ENCODE measurements at regions not wholly inside any gene's neighbourhood (a gene's known extent, or its start where the extent isn't known, plus 50 kb on each side); places are given as distances from the start of the nearest gene placed in this dataset.

DNA sequence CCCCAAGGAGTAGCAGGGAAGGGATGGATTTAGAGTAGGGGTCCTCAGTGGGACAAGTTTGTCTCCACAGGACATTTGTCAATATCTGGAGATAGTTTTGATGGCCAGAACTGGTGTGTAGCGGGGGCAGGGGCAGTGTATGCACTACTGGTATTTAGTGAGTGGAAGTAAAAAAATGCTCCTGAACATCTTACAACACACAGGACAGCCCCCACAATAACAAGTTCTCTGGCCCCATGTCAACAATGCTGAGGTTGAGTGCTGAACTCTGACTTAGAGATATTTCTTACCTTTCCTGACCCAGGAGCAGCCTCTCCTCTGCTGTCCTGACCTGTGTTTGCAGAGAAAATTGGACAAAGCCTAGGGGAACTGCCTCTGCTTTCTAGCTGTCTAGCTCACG is 365.8 kb downstream of the HAPSTR1 start:
- H3K9me1 ChIP-seq (ENCODE audit: control insufficient read depth, insufficient read depth, low read length) = no peaks in the 10 kb centered on the region
- ATAC-seq (no peak), FAIRE-seq (no peak), DNase-seq (ENCODE audit: extremely low read depth in 1 of 4, low spot score in 3 of 4) (no peak)
- no peak overlapping the region for H2AFZ ChIP-seq (ENCODE audit: low read depth, low read length)
- no peaks in the 10 kb centered on the region for H3K36me3 ChIP-seq (ENCODE audit: control insufficient read depth, insufficient read depth, low read length)
- no TSS peak for BruUV-seq (replicated peaks)
- no peak overlapping the region for H3K4me2 ChIP-seq (ENCODE audit: insufficient read depth, low read length)
- H3K9me3 ChIP-seq (replicated peaks; ENCODE audit: control insufficient read depth, insufficient read depth, low read depth, low read length) = no peaks in the 10 kb centered on the region
- H3K4me1 ChIP-seq (replicated peaks in 1 of 2; ENCODE audit: control insufficient read depth in 2 of 2, insufficient read depth in 2 of 2, low read length in 2 of 2) = no peaks in the 10 kb centered on the region
- intact Hi-C loops (cut with micrococcal nuclease) (no loop called here), in situ Hi-C loops (cut with MboI) (no loop called here)
- no peak overlapping the region for H3K4me3 ChIP-seq
- TF ChIP-seq GABPA (tag; conservative IDR thresholded peaks at IDR 0.05; ENCODE audit: low read depth) (no peak), HDAC3 (IDR thresholded peaks at IDR 0.05; ENCODE audit: borderline replicate concordance, partially characterized antibody) (no peak)
- WGBS (ENCODE audit: insufficient coverage, low coverage, missing lambda C conversion rate) = 0% methylated on average over 2 of the region's 2 CpGs
- no peak overlapping the region for H3K27ac ChIP-seq (ENCODE audit: extremely low read depth, low read depth, low read length)
- no peaks in the 10 kb centered on the region for H4K20me1 ChIP-seq (replicated peaks; ENCODE audit: control insufficient read depth, insufficient read depth, low read length)
- no peaks in the 10 kb centered on the region for H3K27me3 ChIP-seq (ENCODE audit: control insufficient read depth in 2 of 2, insufficient read depth in 2 of 2, low read length in 2 of 2)
- H3K9ac ChIP-seq (ENCODE audit: insufficient read depth in 1 of 2, low read depth in 2 of 2, low read length in 2 of 2) = no peak overlapping the region
- POLR2A ChIA-PET = no interaction called here
- CTCF ChIA-PET (ENCODE audit: low intra/inter-chr PET ratio) = no interaction called here
- no peaks in the 10 kb centered on the region for H3K79me2 ChIP-seq (ENCODE audit: control insufficient read depth, insufficient read depth, low read length)

DNA sequence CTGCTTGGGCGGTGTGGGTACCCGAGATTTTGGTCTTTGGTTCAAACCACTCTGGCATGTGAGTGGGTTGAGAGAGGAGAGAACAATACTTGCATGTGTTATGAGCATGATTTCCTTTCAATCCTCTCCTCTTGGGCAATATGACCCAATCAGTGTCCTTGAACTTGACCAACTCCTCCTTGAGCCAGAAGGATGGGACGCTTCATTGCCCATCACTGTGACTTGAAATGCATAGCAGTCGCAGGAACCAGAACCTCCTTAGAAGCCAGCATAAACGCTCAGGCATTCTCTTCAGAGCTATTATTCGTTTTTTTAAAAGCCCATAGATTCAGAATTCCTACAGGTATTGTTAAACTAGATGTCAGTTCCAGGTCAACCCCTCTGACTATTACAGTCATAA is 367.4 kb downstream of the HAPSTR1 start:
- Histone ChIP-seq H3K36me3 (ENCODE audit: control insufficient read depth, insufficient read depth, low read length) (no peaks in the 10 kb centered on the region), H3K4me3 (no peak overlapping the region), H3K27ac (ENCODE audit: extremely low read depth, low read depth, low read length) (no peak overlapping the region), H4K20me1 (replicated peaks; ENCODE audit: control insufficient read depth, insufficient read depth, low read length) (no peaks in the 10 kb centered on the region), H3K27me3 (ENCODE audit: control insufficient read depth in 2 of 2, insufficient read depth in 2 of 2, low read length in 2 of 2) (no peaks in the 10 kb centered on the region), H3K9me1 (ENCODE audit: control insufficient read depth, insufficient read depth, low read length) (no peaks in the 10 kb centered on the region), H3K4me2 (ENCODE audit: insufficient read depth, low read length) (no peak overlapping the region), H3K9me3 (replicated peaks; ENCODE audit: control insufficient read depth, insufficient read depth, low read depth, low read length) (no peaks in the 10 kb centered on the region), H2AFZ (ENCODE audit: low read depth, low read length) (no peak overlapping the region), H3K9ac (ENCODE audit: insufficient read depth in 1 of 2, low read depth in 2 of 2, low read length in 2 of 2) (no peak overlapping the region), H3K79me2 (ENCODE audit: control insufficient read depth, insufficient read depth, low read length) (no peaks in the 10 kb centered on the region), H3K4me1 (replicated peaks in 1 of 2; ENCODE audit: control insufficient read depth in 2 of 2, insufficient read depth in 2 of 2, low read length in 2 of 2) (no peaks in the 10 kb centered on the region)
- FAIRE-seq (no peak), ATAC-seq (no peak), DNase-seq (ENCODE audit: extremely low read depth in 1 of 4, low spot score in 3 of 4) (no peak)
- ChIA-PET CTCF (ENCODE audit: low intra/inter-chr PET ratio) (no interaction called here), POLR2A (no interaction called here)
- 0% methylated on average over 6 of the region's 6 CpGs for WGBS (ENCODE audit: insufficient coverage, low coverage, missing lambda C conversion rate)
- in situ Hi-C loops (cut with MboI) = no loop called here
- intact Hi-C loops (cut with micrococcal nuclease) = no loop called here
- BruUV-seq (replicated peaks) = no TSS peak
- TF ChIP-seq, protein P1, sequence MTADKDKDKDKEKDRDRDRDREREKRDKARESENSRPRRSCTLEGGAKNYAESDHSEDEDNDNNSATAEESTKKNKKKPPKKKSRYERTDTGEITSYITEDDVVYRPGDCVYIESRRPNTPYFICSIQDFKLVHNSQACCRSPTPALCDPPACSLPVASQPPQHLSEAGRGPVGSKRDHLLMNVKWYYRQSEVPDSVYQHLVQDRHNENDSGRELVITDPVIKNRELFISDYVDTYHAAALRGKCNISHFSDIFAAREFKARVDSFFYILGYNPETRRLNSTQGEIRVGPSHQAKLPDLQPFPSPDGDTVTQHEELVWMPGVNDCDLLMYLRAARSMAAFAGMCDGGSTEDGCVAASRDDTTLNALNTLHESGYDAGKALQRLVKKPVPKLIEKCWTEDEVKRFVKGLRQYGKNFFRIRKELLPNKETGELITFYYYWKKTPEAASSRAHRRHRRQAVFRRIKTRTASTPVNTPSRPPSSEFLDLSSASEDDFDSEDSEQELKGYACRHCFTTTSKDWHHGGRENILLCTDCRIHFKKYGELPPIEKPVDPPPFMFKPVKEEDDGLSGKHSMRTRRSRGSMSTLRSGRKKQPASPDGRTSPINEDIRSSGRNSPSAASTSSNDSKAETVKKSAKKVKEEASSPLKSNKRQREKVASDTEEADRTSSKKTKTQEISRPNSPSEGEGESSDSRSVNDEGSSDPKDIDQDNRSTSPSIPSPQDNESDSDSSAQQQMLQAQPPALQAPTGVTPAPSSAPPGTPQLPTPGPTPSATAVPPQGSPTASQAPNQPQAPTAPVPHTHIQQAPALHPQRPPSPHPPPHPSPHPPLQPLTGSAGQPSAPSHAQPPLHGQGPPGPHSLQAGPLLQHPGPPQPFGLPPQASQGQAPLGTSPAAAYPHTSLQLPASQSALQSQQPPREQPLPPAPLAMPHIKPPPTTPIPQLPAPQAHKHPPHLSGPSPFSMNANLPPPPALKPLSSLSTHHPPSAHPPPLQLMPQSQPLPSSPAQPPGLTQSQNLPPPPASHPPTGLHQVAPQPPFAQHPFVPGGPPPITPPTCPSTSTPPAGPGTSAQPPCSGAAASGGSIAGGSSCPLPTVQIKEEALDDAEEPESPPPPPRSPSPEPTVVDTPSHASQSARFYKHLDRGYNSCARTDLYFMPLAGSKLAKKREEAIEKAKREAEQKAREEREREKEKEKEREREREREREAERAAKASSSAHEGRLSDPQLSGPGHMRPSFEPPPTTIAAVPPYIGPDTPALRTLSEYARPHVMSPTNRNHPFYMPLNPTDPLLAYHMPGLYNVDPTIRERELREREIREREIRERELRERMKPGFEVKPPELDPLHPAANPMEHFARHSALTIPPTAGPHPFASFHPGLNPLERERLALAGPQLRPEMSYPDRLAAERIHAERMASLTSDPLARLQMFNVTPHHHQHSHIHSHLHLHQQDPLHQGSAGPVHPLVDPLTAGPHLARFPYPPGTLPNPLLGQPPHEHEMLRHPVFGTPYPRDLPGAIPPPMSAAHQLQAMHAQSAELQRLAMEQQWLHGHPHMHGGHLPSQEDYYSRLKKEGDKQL (CRISPR knock-in tag; IDR thresholded peaks at IDR 0.05; ENCODE audit: borderline replicate concordance) = no peak
- no peak for TF ChIP-seq MIER1 (IDR thresholded peaks at IDR 0.05; ENCODE audit: low read depth)
